DND-41 (cell line): ENCODE measurements at regions not wholly inside any gene's neighbourhood (a gene's known extent, or its start where the extent isn't known, plus 50 kb on each side); places are given as distances from the start of the nearest gene placed in this dataset.
"Not testable (repeated sequence)": the region's sequence is repeated elsewhere in the genome, so short reads cannot be mapped to it uniquely, and the experiment has no call there.

Experiments
- EZH2 ChIP-seq: IDR thresholded peaks from 3 replicates; pipeline ENCODE4 v1.6.1; 2012; ENCODE audit warnings: borderline replicate concordance, low read depth, mild to moderate bottlenecking, moderate library complexity, low read length, inconsistent platforms; ENCODE audit not compliant: severe bottlenecking
- TF ChIP-seq, protein P1 (sequence below): IDR thresholded peaks from 2 replicates; pipeline ENCODE4 v1.5.1; 2012; ENCODE audit warnings: borderline replicate concordance, low read length, moderate library complexity, mild to moderate bottlenecking; ENCODE audit not compliant: poor library complexity, severe bottlenecking; ENCODE audit errors: extremely low read depth

DNA sequence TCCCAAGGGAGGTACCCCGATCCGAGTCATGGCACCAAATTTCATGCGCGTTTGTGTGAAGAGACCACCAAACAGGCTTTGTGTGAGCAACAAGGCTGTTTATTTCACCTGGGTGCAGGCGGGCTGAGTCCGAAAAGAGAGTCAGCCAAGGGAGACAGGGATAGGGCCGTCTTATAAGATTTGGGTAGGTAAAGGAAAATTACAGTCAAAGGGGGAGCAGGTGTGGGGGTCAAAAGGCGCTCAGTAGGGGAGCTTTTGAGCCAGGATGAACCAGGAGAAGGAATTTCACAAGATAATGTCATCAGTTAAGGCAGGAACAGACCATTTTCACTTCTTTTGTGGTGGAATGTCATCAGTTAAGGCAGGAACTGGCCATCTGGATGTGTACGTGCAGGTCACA lies 1104.1 kb downstream of the OLFM4 start:
- TF ChIP-seq, protein P1, sequence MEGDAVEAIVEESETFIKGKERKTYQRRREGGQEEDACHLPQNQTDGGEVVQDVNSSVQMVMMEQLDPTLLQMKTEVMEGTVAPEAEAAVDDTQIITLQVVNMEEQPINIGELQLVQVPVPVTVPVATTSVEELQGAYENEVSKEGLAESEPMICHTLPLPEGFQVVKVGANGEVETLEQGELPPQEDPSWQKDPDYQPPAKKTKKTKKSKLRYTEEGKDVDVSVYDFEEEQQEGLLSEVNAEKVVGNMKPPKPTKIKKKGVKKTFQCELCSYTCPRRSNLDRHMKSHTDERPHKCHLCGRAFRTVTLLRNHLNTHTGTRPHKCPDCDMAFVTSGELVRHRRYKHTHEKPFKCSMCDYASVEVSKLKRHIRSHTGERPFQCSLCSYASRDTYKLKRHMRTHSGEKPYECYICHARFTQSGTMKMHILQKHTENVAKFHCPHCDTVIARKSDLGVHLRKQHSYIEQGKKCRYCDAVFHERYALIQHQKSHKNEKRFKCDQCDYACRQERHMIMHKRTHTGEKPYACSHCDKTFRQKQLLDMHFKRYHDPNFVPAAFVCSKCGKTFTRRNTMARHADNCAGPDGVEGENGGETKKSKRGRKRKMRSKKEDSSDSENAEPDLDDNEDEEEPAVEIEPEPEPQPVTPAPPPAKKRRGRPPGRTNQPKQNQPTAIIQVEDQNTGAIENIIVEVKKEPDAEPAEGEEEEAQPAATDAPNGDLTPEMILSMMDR: not testable (repeated sequence)
- TF ChIP-seq EZH2: not testable (repeated sequence)
